H9 (cell line): ENCODE measurements at regions not wholly inside any gene's neighbourhood (a gene's known extent, or its start where the extent isn't known, plus 50 kb on each side); places are given as distances from the start of the nearest gene placed in this dataset.

Source experiments
- DNase-seq: peaks from one replicate; pipeline ENCODE4 v3.0.0-alpha.2; 2017
- H2AFZ ChIP-seq: one replicate; pipeline ENCODE4 v1.6.1; 2013; ENCODE audit warnings: mild to moderate bottlenecking, low read length, control low read depth, moderate library complexity
- H2AK5ac ChIP-seq: 2 replicates; pipeline ENCODE4 v1.6.1; 2013; ENCODE audit warnings: low read length, control low read depth, mixed read lengths; ENCODE audit not compliant: insufficient read length
- H2BK120ac ChIP-seq: one replicate; pipeline ENCODE4 v1.6.1; 2013; ENCODE audit warnings: low read depth, mild to moderate bottlenecking, low read length, control low read depth, inconsistent platforms; ENCODE audit not compliant: poor library complexity, severe bottlenecking
- H2BK12ac ChIP-seq: 2 replicates; pipeline ENCODE4 v1.6.1; 2013; ENCODE audit warnings: low read length, control low read depth, mixed read lengths, low read depth; ENCODE audit not compliant: insufficient read length
- H2BK15ac ChIP-seq: 2 replicates; pipeline ENCODE4 v1.6.1; 2013; ENCODE audit warnings: low read depth, low read length, control low read depth
- H2BK20ac ChIP-seq: one replicate; pipeline ENCODE4 v1.6.1; 2013; ENCODE audit warnings: low read depth, mild to moderate bottlenecking, low read length, control low read depth, inconsistent platforms; ENCODE audit not compliant: poor library complexity, severe bottlenecking
- H2BK5ac ChIP-seq: 2 replicates; pipeline ENCODE4 v1.6.1; 2013; ENCODE audit warnings: low read length, control low read depth, mixed read lengths; ENCODE audit not compliant: insufficient read length
- H3K14ac ChIP-seq: 2 replicates; pipeline ENCODE4 v1.6.1; 2013; ENCODE audit warnings: low read length, control low read depth; ENCODE audit not compliant: insufficient read depth
- H3K18ac ChIP-seq: 2 replicates; pipeline ENCODE4 v1.6.1; 2013; ENCODE audit warnings: low read depth, mild to moderate bottlenecking, mixed read lengths, low read length, control low read depth; ENCODE audit not compliant: insufficient read length
- H3K23ac ChIP-seq: 2 replicates; pipeline ENCODE4 v1.6.1; 2013; ENCODE audit warnings: low read length, control low read depth, mixed read lengths, low read depth; ENCODE audit not compliant: insufficient read length
- H3K23me2 ChIP-seq: 2 replicates; pipeline ENCODE4 v1.6.1; 2013; ENCODE audit warnings: low read depth, mild to moderate bottlenecking, mixed read lengths, low read length, control low read depth; ENCODE audit not compliant: insufficient read length, poor library complexity, severe bottlenecking
- H3K27ac ChIP-seq: 2 replicates; pipeline ENCODE4 v1.5.1; 2013; ENCODE audit warnings: low read length, control low read depth, mixed read lengths, low read depth; ENCODE audit not compliant: insufficient read length
- H3K27me3 ChIP-seq: 2 replicates; pipeline ENCODE4 v1.6.1; 2013; ENCODE audit warnings: low read length, control low read depth, inconsistent platforms; ENCODE audit not compliant: insufficient read depth
- H3K4ac ChIP-seq: 2 replicates; pipeline ENCODE4 v1.6.1; 2013; ENCODE audit warnings: low read depth, mild to moderate bottlenecking, control low read depth, inconsistent platforms, low read length, moderate library complexity
- H3K4me1 ChIP-seq: 2 replicates; pipeline ENCODE4 v1.6.1; 2013; ENCODE audit warnings: low read length, control low read depth, inconsistent platforms; ENCODE audit not compliant: insufficient read depth
- H3K4me2 ChIP-seq: 2 replicates; pipeline ENCODE4 v1.6.1; 2013; ENCODE audit warnings: low read length, control low read depth, mixed read lengths; ENCODE audit not compliant: insufficient read length, insufficient read depth
- H3K56ac ChIP-seq: 2 replicates; pipeline ENCODE4 v1.6.1; 2013; ENCODE audit warnings: low read depth, mild to moderate bottlenecking, mixed read lengths, low read length, control low read depth; ENCODE audit not compliant: insufficient read length
- H3K79me1 ChIP-seq: 2 replicates; pipeline ENCODE4 v1.6.1; 2013; ENCODE audit warnings: low read depth, mild to moderate bottlenecking, moderate library complexity, low read length, control low read depth, inconsistent platforms; ENCODE audit not compliant: insufficient read depth, poor library complexity, severe bottlenecking
- H3K79me2 ChIP-seq: 2 replicates; pipeline ENCODE4 v1.6.1; 2013; ENCODE audit warnings: low read length, control low read depth, inconsistent platforms; ENCODE audit not compliant: insufficient read depth
- H3K9ac ChIP-seq: 2 replicates; pipeline ENCODE4 v1.6.1; 2013; ENCODE audit warnings: low read length, control low read depth, mixed read lengths; ENCODE audit not compliant: insufficient read length; ENCODE audit errors: extremely low read depth
- H3K9me3 ChIP-seq: one replicate; pipeline ENCODE4 v1.6.1; 2013; ENCODE audit warnings: low read depth, low read length, inconsistent platforms; ENCODE audit not compliant: control insufficient read depth
- H3T11ph ChIP-seq: one replicate; pipeline ENCODE4 v1.6.1; 2013; ENCODE audit warnings: mild to moderate bottlenecking, low read length, control low read depth, inconsistent platforms
- H4K20me1 ChIP-seq: one replicate; pipeline ENCODE4 v1.6.1; 2013; ENCODE audit not compliant: control insufficient read depth, insufficient read length, insufficient read depth
- H4K5ac ChIP-seq: 2 replicates; pipeline ENCODE4 v1.6.1; 2013; ENCODE audit warnings: low read depth, mild to moderate bottlenecking, mixed read lengths, low read length, control low read depth; ENCODE audit not compliant: insufficient read length
- H4K8ac ChIP-seq: replicated peaks from 2 replicates; pipeline ENCODE4 v1.6.1; 2013; ENCODE audit warnings: low read length, control low read depth, mixed read lengths, low read depth; ENCODE audit not compliant: insufficient read length
- H4K91ac ChIP-seq: 2 replicates; pipeline ENCODE4 v1.6.1; 2013; ENCODE audit warnings: low read depth, mild to moderate bottlenecking, moderate library complexity, mixed read lengths, low read length, control low read depth; ENCODE audit not compliant: insufficient read length
- H3K27ac Mint-ChIP-seq, 3 experiments: 2 replicates in 2 of 3; 3 replicates in 1 of 3; pipeline ENCODE4 v1.8.0; 2020 to 2021; ENCODE audit warnings: mixed read lengths in 3 of 3, mild to moderate bottlenecking in 1 of 3, moderate library complexity in 1 of 3
- H3K27me3 Mint-ChIP-seq: 2 replicates; pipeline ENCODE4 v1.8.0; 2021; ENCODE audit warnings: low read depth, mild to moderate bottlenecking, moderate library complexity, mixed read lengths
- H3K36me3 Mint-ChIP-seq, 3 experiments: 2 replicates in 2 of 3; 3 replicates in 1 of 3; pipeline ENCODE4 v1.8.0; 2020 to 2021; ENCODE audit warnings: low read depth in 3 of 3, mixed read lengths in 3 of 3; ENCODE audit not compliant: insufficient read depth in 1 of 3
- H3K4me1 Mint-ChIP-seq, 2 experiments: 2 replicates each; pipeline ENCODE4 v1.8.0; 2020; ENCODE audit warnings: mixed read lengths in 2 of 2
- H3K4me3 Mint-ChIP-seq, 2 experiments: 2 replicates in 1 of 2; 3 replicates in 1 of 2; pipeline ENCODE4 v1.8.0; 2020 to 2021; ENCODE audit warnings: mild to moderate bottlenecking in 2 of 2, mixed read lengths in 2 of 2, moderate library complexity in 1 of 2
- H3K9me3 Mint-ChIP-seq, 2 experiments: 2 replicates in 1 of 2; 3 replicates in 1 of 2; pipeline ENCODE4 v1.8.0; 2020; ENCODE audit warnings: mild to moderate bottlenecking in 2 of 2, mixed read lengths in 2 of 2, moderate library complexity in 1 of 2
- CTCF ChIP-seq: fragments of 200-600 bp; sonication (generic); conservative IDR thresholded peaks from 3 replicates; pipeline ENCODE4 v1.8.0; 2021; ENCODE audit warnings: antibody characterized with exemption, mild to moderate bottlenecking
- WGBS: extraction: QIAGEN DNeasy Blood & Tissue Kit; methylation state at CpG from one replicate; pipeline ENCODE4 v1.1.7; 2013; ENCODE audit warnings: missing lambda C conversion rate, low lambda C conversion rate, mixed read lengths; ENCODE audit not compliant: insufficient read length; ENCODE audit errors: extremely low coverage; 5-methylcytosine and 5-hydroxymethylcytosine counted together

- Histone ChIP-seq H3K56ac (no peak overlapping the region), H3K79me2 (no peaks in the 10 kb centered on the region), H3K14ac (no peak overlapping the region), H4K5ac (no peak overlapping the region), H3K23me2 (no peaks in the 10 kb centered on the region), H4K20me1 (no peaks in the 10 kb centered on the region), H2AK5ac (no peak overlapping the region), H3K27ac (no peak overlapping the region), H3K79me1 (no peaks in the 10 kb centered on the region), H2BK15ac (no peak overlapping the region), H3K9ac (no peak overlapping the region), H4K8ac (no peak overlapping the region), H3K27me3 (no peaks in the 10 kb centered on the region), H3K23ac (no peak overlapping the region), H2BK5ac (no peak overlapping the region), H3K18ac (no peak overlapping the region), H3K4ac (no peak overlapping the region), H2AFZ (no peak overlapping the region), H3K4me2 (no peak overlapping the region), H3K4me1 (no peaks in the 10 kb centered on the region; the same call in 1 of the 2 replicates), H2BK12ac (no peak overlapping the region), H2BK20ac (no peak overlapping the region), H2BK120ac (no peak overlapping the region), H3K9me3 (no peaks in the 10 kb centered on the region), H3T11ph (no peak overlapping the region), H4K91ac (no peak overlapping the region)
- no peak for DNase-seq
- peaks cover 7% of the 10 kb centered on the region in 2 experiments for H3K4me1 Mint-ChIP-seq
- H3K27me3 Mint-ChIP-seq: no peaks in the 10 kb centered on the region
- no peak overlapping the region for H3K4me3 Mint-ChIP-seq
- no CpG with 5 or more reads among the region's 2 CpGs for WGBS
- H3K36me3 Mint-ChIP-seq: peaks cover 0 to 10% (median 0%) of the 10 kb centered on the region in 3 experiments; a peak in 3 of 7 replicates
- H3K27ac Mint-ChIP-seq: no peak overlapping the region
- peaks cover 3 to 15% of the 10 kb centered on the region in 2 experiments; a peak in 4 of 5 replicates for H3K9me3 Mint-ChIP-seq
- TF ChIP-seq CTCF: no peak
These were observed 126.9 kb upstream of the DLGAP1 start for GRCh38 chr18:4581966-4582365.
